ENCODE measurements at regions not wholly inside any gene's neighbourhood (a gene's known extent, or its start where the extent isn't known, plus 50 kb on each side); places are given as distances from the start of the nearest gene placed in this dataset.

GRCh38 chr10:83037653-83038052, 1101.7 kb upstream of the GHITM start:
- Histone ChIP-seq H3K4me3 (ENCODE audit: low read depth, low read length) (no peak overlapping the region), H3K36me3 (ENCODE audit: control insufficient read depth, insufficient read depth, low read length) (no peaks in the 10 kb centered on the region), H3K27ac (ENCODE audit: low read depth, low read length) (no peak overlapping the region), H3K27me3 (ENCODE audit: control insufficient read depth, insufficient read depth, low read length) (no peaks in the 10 kb centered on the region), H3K9ac (ENCODE audit: low read length) (no peak overlapping the region), H3K4me1 (ENCODE audit: control insufficient read depth, insufficient read depth, low read length) (no peaks in the 10 kb centered on the region), H3K9me3 (ENCODE audit: control insufficient read depth, insufficient read depth, low read depth, low read length) (peaks cover 4% of the 10 kb centered on the region)

- Histone ChIP-seq H3K36me3 (ENCODE audit: control insufficient read depth, insufficient read depth, low read length) (no peaks in the 10 kb centered on the region), H3K9me3 (ENCODE audit: control insufficient read depth, insufficient read depth, low read depth, low read length) (peaks cover 4% of the 10 kb centered on the region), H3K4me3 (ENCODE audit: low read depth, low read length) (no peak overlapping the region), H3K27me3 (ENCODE audit: control insufficient read depth, insufficient read depth, low read length) (no peaks in the 10 kb centered on the region), H3K27ac (ENCODE audit: low read depth, low read length) (no peak overlapping the region), H3K4me1 (ENCODE audit: control insufficient read depth, insufficient read depth, low read length) (no peaks in the 10 kb centered on the region), H3K9ac (ENCODE audit: low read length) (no peak overlapping the region)
Observed at GRCh38 chr10:83038631-83039030, 1100.7 kb upstream of the GHITM start.

GRCh38 chr10:83045731-83046130, 1093.6 kb upstream of the GHITM start:
- Histone ChIP-seq H3K9me3 (ENCODE audit: control insufficient read depth, insufficient read depth, low read depth, low read length) (no peaks in the 10 kb centered on the region), H3K36me3 (ENCODE audit: control insufficient read depth, insufficient read depth, low read length) (no peaks in the 10 kb centered on the region), H3K27me3 (ENCODE audit: control insufficient read depth, insufficient read depth, low read length) (no peaks in the 10 kb centered on the region), H3K4me3 (ENCODE audit: low read depth, low read length) (no peak overlapping the region), H3K4me1 (ENCODE audit: control insufficient read depth, insufficient read depth, low read length) (no peaks in the 10 kb centered on the region), H3K9ac (ENCODE audit: low read length) (no peak overlapping the region), H3K27ac (ENCODE audit: low read depth, low read length) (no peak overlapping the region)

- Histone ChIP-seq H3K36me3 (ENCODE audit: control insufficient read depth, insufficient read depth, low read length) (no peaks in the 10 kb centered on the region), H3K27ac (ENCODE audit: low read depth, low read length) (no peak overlapping the region), H3K27me3 (ENCODE audit: control insufficient read depth, insufficient read depth, low read length) (no peaks in the 10 kb centered on the region), H3K4me1 (ENCODE audit: control insufficient read depth, insufficient read depth, low read length) (no peaks in the 10 kb centered on the region), H3K9me3 (ENCODE audit: control insufficient read depth, insufficient read depth, low read depth, low read length) (no peaks in the 10 kb centered on the region), H3K4me3 (ENCODE audit: low read depth, low read length) (no peak overlapping the region), H3K9ac (ENCODE audit: low read length) (no peak overlapping the region)
Observed at GRCh38 chr10:83050815-83051214, 1088.5 kb upstream of the GHITM start.

GRCh38 chr10:83062871-83063270, 1076.4 kb upstream of the GHITM start:
- no peak overlapping the region for H3K9ac ChIP-seq (ENCODE audit: low read length)
- H3K27me3 ChIP-seq (ENCODE audit: control insufficient read depth, insufficient read depth, low read length): no peaks in the 10 kb centered on the region
- no peaks in the 10 kb centered on the region; the same call in 1 of the 2 replicates for H3K4me1 ChIP-seq (ENCODE audit: control insufficient read depth, insufficient read depth, low read length)
- H3K4me3 ChIP-seq (ENCODE audit: low read depth, low read length): no peak overlapping the region
- peaks cover 34% of the 10 kb centered on the region for H3K9me3 ChIP-seq (ENCODE audit: control insufficient read depth, insufficient read depth, low read depth, low read length)
- no peak overlapping the region; the same call in 1 of the 2 replicates for H3K27ac ChIP-seq (ENCODE audit: low read depth, low read length)
- no peaks in the 10 kb centered on the region; the same call in 1 of the 2 replicates for H3K36me3 ChIP-seq (ENCODE audit: control insufficient read depth, insufficient read depth, low read length)

GRCh38 chr10:83073472-83073871, 1065.8 kb upstream of the GHITM start:
- Histone ChIP-seq H3K4me3 (ENCODE audit: low read depth, low read length) (no peak overlapping the region), H3K4me1 (ENCODE audit: control insufficient read depth, insufficient read depth, low read length) (peaks cover 11% of the 10 kb centered on the region), H3K9ac (ENCODE audit: low read length) (no peak overlapping the region), H3K36me3 (ENCODE audit: control insufficient read depth, insufficient read depth, low read length) (peaks cover 6% of the 10 kb centered on the region; the same call in 1 of the 2 replicates), H3K27me3 (ENCODE audit: control insufficient read depth, insufficient read depth, low read length) (no peaks in the 10 kb centered on the region), H3K27ac (ENCODE audit: low read depth, low read length) (no peak overlapping the region), H3K9me3 (ENCODE audit: control insufficient read depth, insufficient read depth, low read depth, low read length) (peaks cover 2% of the 10 kb centered on the region; the same call in 1 of the 2 replicates)

GRCh38 chr10:83075016-83075814, 1064.1 kb upstream of the GHITM start:
- no peaks in the 10 kb centered on the region for H3K27me3 ChIP-seq (ENCODE audit: control insufficient read depth, insufficient read depth, low read length)
- H3K27ac ChIP-seq (ENCODE audit: low read depth, low read length): no peak overlapping the region
- no peak overlapping the region for H3K4me3 ChIP-seq (ENCODE audit: low read depth, low read length)
- peaks cover 6% of the 10 kb centered on the region; the same call in 1 of the 2 replicates for H3K36me3 ChIP-seq (ENCODE audit: control insufficient read depth, insufficient read depth, low read length)
- H3K9me3 ChIP-seq (ENCODE audit: control insufficient read depth, insufficient read depth, low read depth, low read length): peaks cover 5% of the 10 kb centered on the region; the same call in 1 of the 2 replicates
- no peak overlapping the region for H3K9ac ChIP-seq (ENCODE audit: low read length)
- peaks cover 19% of the 10 kb centered on the region for H3K4me1 ChIP-seq (ENCODE audit: control insufficient read depth, insufficient read depth, low read length)

- H3K4me1 ChIP-seq (ENCODE audit: control insufficient read depth, insufficient read depth, low read length): peaks cover 19% of the 10 kb centered on the region
- peaks cover 6% of the 10 kb centered on the region; the same call in 1 of the 2 replicates for H3K36me3 ChIP-seq (ENCODE audit: control insufficient read depth, insufficient read depth, low read length)
- no peak overlapping the region for H3K9ac ChIP-seq (ENCODE audit: low read length)
- no peak overlapping the region for H3K27ac ChIP-seq (ENCODE audit: low read depth, low read length)
- H3K9me3 ChIP-seq (ENCODE audit: control insufficient read depth, insufficient read depth, low read depth, low read length): peaks cover 9% of the 10 kb centered on the region; the same call in 1 of the 2 replicates
- no peaks in the 10 kb centered on the region for H3K27me3 ChIP-seq (ENCODE audit: control insufficient read depth, insufficient read depth, low read length)
- no peak overlapping the region for H3K4me3 ChIP-seq (ENCODE audit: low read depth, low read length)
Observed at GRCh38 chr10:83075815-83076355, 1063.4 kb upstream of the GHITM start.

GRCh38 chr10:83076443-83076842, 1062.9 kb upstream of the GHITM start:
- Histone ChIP-seq H3K9ac (ENCODE audit: low read length) (no peak overlapping the region), H3K4me1 (ENCODE audit: control insufficient read depth, insufficient read depth, low read length) (peaks cover 19% of the 10 kb centered on the region), H3K36me3 (ENCODE audit: control insufficient read depth, insufficient read depth, low read length) (peaks cover 6% of the 10 kb centered on the region; the same call in 1 of the 2 replicates), H3K27ac (ENCODE audit: low read depth, low read length) (no peak overlapping the region), H3K4me3 (ENCODE audit: low read depth, low read length) (no peak overlapping the region), H3K27me3 (ENCODE audit: control insufficient read depth, insufficient read depth, low read length) (no peaks in the 10 kb centered on the region), H3K9me3 (ENCODE audit: control insufficient read depth, insufficient read depth, low read depth, low read length) (peaks cover 7% of the 10 kb centered on the region; the same call in 1 of the 2 replicates)

- peak overlapping the region; percentile 76 for H3K9ac ChIP-seq (ENCODE audit: low read length)
- H3K9me3 ChIP-seq (ENCODE audit: control insufficient read depth, insufficient read depth, low read depth, low read length): peaks cover 12% of the 10 kb centered on the region
- H3K4me1 ChIP-seq (ENCODE audit: control insufficient read depth, insufficient read depth, low read length): peaks cover 19% of the 10 kb centered on the region
- peak overlapping the region; percentile 97 for H3K27ac ChIP-seq (ENCODE audit: low read depth, low read length)
- H3K36me3 ChIP-seq (ENCODE audit: control insufficient read depth, insufficient read depth, low read length): peaks cover 6% of the 10 kb centered on the region; the same call in 1 of the 2 replicates
- 0 out of 2 replicates have a peak overlapping the region, but pooled peaks have one; percentile 22 for H3K4me3 ChIP-seq (ENCODE audit: low read depth, low read length)
- no peaks in the 10 kb centered on the region for H3K27me3 ChIP-seq (ENCODE audit: control insufficient read depth, insufficient read depth, low read length)
Observed at GRCh38 chr10:83078160-83078559, 1061.1 kb upstream of the GHITM start.

GRCh38 chr10:83078645-83079044, 1060.7 kb upstream of the GHITM start:
- H3K4me1 ChIP-seq (ENCODE audit: control insufficient read depth, insufficient read depth, low read length): peaks cover 19% of the 10 kb centered on the region
- 0 out of 2 replicates have a peak overlapping the region, but pooled peaks have one; percentile 22 for H3K4me3 ChIP-seq (ENCODE audit: low read depth, low read length)
- H3K36me3 ChIP-seq (ENCODE audit: control insufficient read depth, insufficient read depth, low read length): peaks cover 4% of the 10 kb centered on the region; the same call in 1 of the 2 replicates
- H3K27me3 ChIP-seq (ENCODE audit: control insufficient read depth, insufficient read depth, low read length): no peaks in the 10 kb centered on the region
- peak overlapping the region; percentile 97 for H3K27ac ChIP-seq (ENCODE audit: low read depth, low read length)
- peak overlapping the region; percentile 76 for H3K9ac ChIP-seq (ENCODE audit: low read length)
- H3K9me3 ChIP-seq (ENCODE audit: control insufficient read depth, insufficient read depth, low read depth, low read length): peaks cover 12% of the 10 kb centered on the region

Measured in HUES6 (cell line).